ENCODE measurements at regions not wholly inside any gene's neighbourhood (a gene's known extent, or its start where the extent isn't known, plus 50 kb on each side); places are given as distances from the start of the nearest gene placed in this dataset.

- 91 to 94% methylated on average over 10 to 11 of the region's 11 CpGs for WGBS, 2 experiments
- H3K27me3 ChIP-seq (ENCODE audit: control insufficient read depth, insufficient read depth, low read length, poor library complexity, severe bottlenecking), result no peaks in the 10 kb centered on the region
- H3K27ac ChIP-seq (ENCODE audit: insufficient read depth, low read depth, low read length, poor library complexity, severe bottlenecking), result no peak overlapping the region
- no peaks in the 10 kb centered on the region for H3K36me3 ChIP-seq (ENCODE audit: control insufficient read depth, insufficient read depth, low read length)
- H3K4me1 ChIP-seq (ENCODE audit: control insufficient read depth, insufficient read depth, low read length), result peaks cover under 1% of the 10 kb centered on the region
- no peaks in the 10 kb centered on the region for H3K9me3 ChIP-seq (ENCODE audit: control insufficient read depth, low read length)
- no peak overlapping the region for H3K4me3 ChIP-seq (ENCODE audit: insufficient read depth, low read depth, low read length)
Observed at GRCh38 chr4:41446981-41447725, 90.8 kb upstream of the LIMCH1 start.

GRCh38 chr4:41448934-41449333 lies 89.0 kb upstream of the LIMCH1 start:
- peaks cover 10% of the 10 kb centered on the region for H3K4me1 ChIP-seq (ENCODE audit: control insufficient read depth, insufficient read depth, low read length)
- no peaks in the 10 kb centered on the region for H3K27me3 ChIP-seq (ENCODE audit: control insufficient read depth, insufficient read depth, low read length, poor library complexity, severe bottlenecking)
- H3K27ac ChIP-seq (ENCODE audit: insufficient read depth, low read depth, low read length, poor library complexity, severe bottlenecking), result no peak overlapping the region
- 91 to 92% methylated on average over 7 of the region's 7 CpGs for WGBS, 2 experiments
- no peak overlapping the region for H3K4me3 ChIP-seq (ENCODE audit: insufficient read depth, low read depth, low read length)
- no peaks in the 10 kb centered on the region for H3K36me3 ChIP-seq (ENCODE audit: control insufficient read depth, insufficient read depth, low read length)
- H3K9me3 ChIP-seq (ENCODE audit: control insufficient read depth, low read length), result no peaks in the 10 kb centered on the region

GRCh38 chr4:41451961-41452360 lies 86.0 kb upstream of the LIMCH1 start:
- no peaks in the 10 kb centered on the region for H3K36me3 ChIP-seq (ENCODE audit: control insufficient read depth, insufficient read depth, low read length)

GRCh38 chr4:41452484-41453225 lies 85.3 kb upstream of the LIMCH1 start:
- no peak overlapping the region for H3K4me3 ChIP-seq (ENCODE audit: insufficient read depth, low read depth, low read length)
- peaks cover 37% of the 10 kb centered on the region for H3K4me1 ChIP-seq (ENCODE audit: control insufficient read depth, insufficient read depth, low read length)
- no peaks in the 10 kb centered on the region for H3K9me3 ChIP-seq (ENCODE audit: control insufficient read depth, low read length)
- H3K36me3 ChIP-seq (ENCODE audit: control insufficient read depth, insufficient read depth, low read length), result no peaks in the 10 kb centered on the region
- 95% methylated on average over 5 to 6 of the region's 6 CpGs for WGBS, 2 experiments
- no peaks in the 10 kb centered on the region for H3K27me3 ChIP-seq (ENCODE audit: control insufficient read depth, insufficient read depth, low read length, poor library complexity, severe bottlenecking)
- H3K27ac ChIP-seq (ENCODE audit: insufficient read depth, low read depth, low read length, poor library complexity, severe bottlenecking), result no peak overlapping the region

More at GRCh38 chr4:41451961-41452360, 86.0 kb upstream of the LIMCH1 start:
- H3K4me3 ChIP-seq (ENCODE audit: insufficient read depth, low read depth, low read length), result no peak overlapping the region
- WGBS, 2 experiments, result 79 to 87% methylated on average over 3 of the region's 3 CpGs
- no peak overlapping the region for H3K27ac ChIP-seq (ENCODE audit: insufficient read depth, low read depth, low read length, poor library complexity, severe bottlenecking)
- no peaks in the 10 kb centered on the region for H3K9me3 ChIP-seq (ENCODE audit: control insufficient read depth, low read length)
- H3K4me1 ChIP-seq (ENCODE audit: control insufficient read depth, insufficient read depth, low read length), result peaks cover 37% of the 10 kb centered on the region
- H3K27me3 ChIP-seq (ENCODE audit: control insufficient read depth, insufficient read depth, low read length, poor library complexity, severe bottlenecking), result no peaks in the 10 kb centered on the region

GRCh38 chr4:41454423-41454822 lies 83.5 kb upstream of the LIMCH1 start:
- Histone ChIP-seq H3K27me3 (ENCODE audit: control insufficient read depth, insufficient read depth, low read length, poor library complexity, severe bottlenecking) (no peaks in the 10 kb centered on the region), H3K36me3 (ENCODE audit: control insufficient read depth, insufficient read depth, low read length) (no peaks in the 10 kb centered on the region), H3K27ac (ENCODE audit: insufficient read depth, low read depth, low read length, poor library complexity, severe bottlenecking) (no peak overlapping the region), H3K4me3 (ENCODE audit: insufficient read depth, low read depth, low read length) (no peak overlapping the region), H3K4me1 (ENCODE audit: control insufficient read depth, insufficient read depth, low read length) (peaks cover 37% of the 10 kb centered on the region), H3K9me3 (ENCODE audit: control insufficient read depth, low read length) (no peaks in the 10 kb centered on the region)
- WGBS, 2 experiments, result 51 to 57% methylated on average over 4 of the region's 4 CpGs

- no peaks in the 10 kb centered on the region for H3K9me3 ChIP-seq (ENCODE audit: control insufficient read depth, low read length)
- no peaks in the 10 kb centered on the region for H3K36me3 ChIP-seq (ENCODE audit: control insufficient read depth, insufficient read depth, low read length)
- H3K27me3 ChIP-seq (ENCODE audit: control insufficient read depth, insufficient read depth, low read length, poor library complexity, severe bottlenecking), result no peaks in the 10 kb centered on the region
- 13 to 28% methylated on average over 3 of the region's 3 CpGs for WGBS, 2 experiments
- peaks cover 37% of the 10 kb centered on the region for H3K4me1 ChIP-seq (ENCODE audit: control insufficient read depth, insufficient read depth, low read length)
- H3K4me3 ChIP-seq (ENCODE audit: insufficient read depth, low read depth, low read length), result no peak overlapping the region
- no peak overlapping the region for H3K27ac ChIP-seq (ENCODE audit: insufficient read depth, low read depth, low read length, poor library complexity, severe bottlenecking)
Observed at GRCh38 chr4:41455206-41455605, 82.8 kb upstream of the LIMCH1 start.

GRCh38 chr4:41456559-41457101 lies 81.3 kb upstream of the LIMCH1 start:
- Histone ChIP-seq H3K27ac (ENCODE audit: insufficient read depth, low read depth, low read length, poor library complexity, severe bottlenecking) (no peak overlapping the region), H3K4me3 (ENCODE audit: insufficient read depth, low read depth, low read length) (no peak overlapping the region), H3K27me3 (ENCODE audit: control insufficient read depth, insufficient read depth, low read length, poor library complexity, severe bottlenecking) (no peaks in the 10 kb centered on the region), H3K9me3 (ENCODE audit: control insufficient read depth, low read length) (no peaks in the 10 kb centered on the region), H3K4me1 (ENCODE audit: control insufficient read depth, insufficient read depth, low read length) (peaks cover 37% of the 10 kb centered on the region), H3K36me3 (ENCODE audit: control insufficient read depth, insufficient read depth, low read length) (no peaks in the 10 kb centered on the region)
- 63 to 72% methylated on average over 4 of the region's 4 CpGs for WGBS, 2 experiments

GRCh38 chr4:41458689-41459088 lies 79.3 kb upstream of the LIMCH1 start:
- Histone ChIP-seq H3K36me3 (ENCODE audit: control insufficient read depth, insufficient read depth, low read length) (no peaks in the 10 kb centered on the region), H3K9me3 (ENCODE audit: control insufficient read depth, low read length) (no peaks in the 10 kb centered on the region), H3K4me3 (ENCODE audit: insufficient read depth, low read depth, low read length) (no peak overlapping the region), H3K4me1 (ENCODE audit: control insufficient read depth, insufficient read depth, low read length) (peaks cover 29% of the 10 kb centered on the region), H3K27me3 (ENCODE audit: control insufficient read depth, insufficient read depth, low read length, poor library complexity, severe bottlenecking) (no peaks in the 10 kb centered on the region), H3K27ac (ENCODE audit: insufficient read depth, low read depth, low read length, poor library complexity, severe bottlenecking) (no peak overlapping the region)
- 93% methylated on average over 2 of the region's 2 CpGs for WGBS, 2 experiments

GRCh38 chr4:41460641-41461040 lies 77.3 kb upstream of the LIMCH1 start:
- WGBS, 2 experiments, result 94 to 99% methylated on average over 5 of the region's 5 CpGs
- Histone ChIP-seq H3K36me3 (ENCODE audit: control insufficient read depth, insufficient read depth, low read length) (no peaks in the 10 kb centered on the region), H3K27me3 (ENCODE audit: control insufficient read depth, insufficient read depth, low read length, poor library complexity, severe bottlenecking) (no peaks in the 10 kb centered on the region), H3K9me3 (ENCODE audit: control insufficient read depth, low read length) (no peaks in the 10 kb centered on the region), H3K27ac (ENCODE audit: insufficient read depth, low read depth, low read length, poor library complexity, severe bottlenecking) (no peak overlapping the region), H3K4me3 (ENCODE audit: insufficient read depth, low read depth, low read length) (no peak overlapping the region), H3K4me1 (ENCODE audit: control insufficient read depth, insufficient read depth, low read length) (peaks cover 11% of the 10 kb centered on the region)

- no peaks in the 10 kb centered on the region for H3K27me3 ChIP-seq (ENCODE audit: control insufficient read depth, insufficient read depth, low read length, poor library complexity, severe bottlenecking)
- H3K9me3 ChIP-seq (ENCODE audit: control insufficient read depth, low read length), result no peaks in the 10 kb centered on the region
- H3K27ac ChIP-seq (ENCODE audit: insufficient read depth, low read depth, low read length, poor library complexity, severe bottlenecking), result no peak overlapping the region
- no peak overlapping the region for H3K4me3 ChIP-seq (ENCODE audit: insufficient read depth, low read depth, low read length)
- 92 to 95% methylated on average over 3 of the region's 3 CpGs for WGBS, 2 experiments
- H3K4me1 ChIP-seq (ENCODE audit: control insufficient read depth, insufficient read depth, low read length), result peaks cover under 1% of the 10 kb centered on the region
- no peaks in the 10 kb centered on the region for H3K36me3 ChIP-seq (ENCODE audit: control insufficient read depth, insufficient read depth, low read length)
Observed at GRCh38 chr4:41461780-41462307, 76.1 kb upstream of the LIMCH1 start.
